ENCODE measurements at regions not wholly inside any gene's neighbourhood (a gene's known extent, or its start where the extent isn't known, plus 50 kb on each side); places are given as distances from the start of the nearest gene placed in this dataset.

GRCh38 chr3:150098621-150099020, 127.9 kb upstream of the PFN2 start:
- Mint-ChIP-seq H3K4me3 (no peak overlapping the region), H3K9me3 (peaks cover 5% of the 10 kb centered on the region), H3K4me1 (peaks cover 18% of the 10 kb centered on the region), H3K27ac (no peak overlapping the region), H3K36me3 (peaks cover 1% of the 10 kb centered on the region), H3K27me3 (peaks cover 28% of the 10 kb centered on the region)
- DNase-seq, result no peak

GRCh38 chr3:150097588-150097890, 126.8 kb upstream of the PFN2 start:
- Mint-ChIP-seq H3K4me3 (no peak overlapping the region), H3K4me1 (peaks cover 16% of the 10 kb centered on the region), H3K36me3 (peaks cover 1% of the 10 kb centered on the region), H3K9me3 (peaks cover 3% of the 10 kb centered on the region), H3K27ac (no peak overlapping the region), H3K27me3 (peaks cover 22% of the 10 kb centered on the region)
- DNase-seq, result no peak

GRCh38 chr3:150096700-150097587, 126.2 kb upstream of the PFN2 start:
- peaks cover 22% of the 10 kb centered on the region for H3K27me3 Mint-ChIP-seq
- H3K27ac Mint-ChIP-seq, result no peak overlapping the region
- H3K4me1 Mint-ChIP-seq, result peaks cover 16% of the 10 kb centered on the region
- peaks cover 2% of the 10 kb centered on the region for H3K9me3 Mint-ChIP-seq
- DNase-seq, result no peak
- peaks cover 1% of the 10 kb centered on the region for H3K36me3 Mint-ChIP-seq
- no peak overlapping the region for H3K4me3 Mint-ChIP-seq

- DNase-seq, result no peak
- Mint-ChIP-seq H3K4me3 (no peak overlapping the region), H3K4me1 (peaks cover 16% of the 10 kb centered on the region), H3K9me3 (no peaks in the 10 kb centered on the region), H3K36me3 (no peaks in the 10 kb centered on the region), H3K27ac (no peak overlapping the region), H3K27me3 (peaks cover 9% of the 10 kb centered on the region)
These were observed 123.6 kb upstream of the PFN2 start for GRCh38 chr3:150094150-150094933.

- Mint-ChIP-seq H3K4me3 (no peak overlapping the region), H3K4me1 (peaks cover 3% of the 10 kb centered on the region), H3K36me3 (no peaks in the 10 kb centered on the region), H3K27ac (no peak overlapping the region), H3K27me3 (peaks cover 24% of the 10 kb centered on the region), H3K9me3 (no peaks in the 10 kb centered on the region)
- DNase-seq, result no peak
These were observed 120.9 kb upstream of the PFN2 start for GRCh38 chr3:150091626-150092025.

GRCh38 chr3:150090877-150091276, 120.2 kb upstream of the PFN2 start:
- DNase-seq, result no peak
- no peaks in the 10 kb centered on the region for H3K36me3 Mint-ChIP-seq
- no peaks in the 10 kb centered on the region for H3K4me1 Mint-ChIP-seq
- H3K4me3 Mint-ChIP-seq, result no peak overlapping the region
- H3K27ac Mint-ChIP-seq, result no peak overlapping the region
- no peaks in the 10 kb centered on the region for H3K9me3 Mint-ChIP-seq
- H3K27me3 Mint-ChIP-seq, result peaks cover 24% of the 10 kb centered on the region

GRCh38 chr3:150090006-150090405, 119.3 kb upstream of the PFN2 start:
- Mint-ChIP-seq H3K9me3 (no peaks in the 10 kb centered on the region), H3K36me3 (no peaks in the 10 kb centered on the region), H3K4me1 (no peaks in the 10 kb centered on the region), H3K27ac (no peak overlapping the region), H3K27me3 (peaks cover 24% of the 10 kb centered on the region), H3K4me3 (no peak overlapping the region)
- DNase-seq, result no peak

- H3K4me1 Mint-ChIP-seq, result no peaks in the 10 kb centered on the region
- H3K9me3 Mint-ChIP-seq, result no peaks in the 10 kb centered on the region
- DNase-seq, result no peak
- H3K27ac Mint-ChIP-seq, result no peak overlapping the region
- peaks cover 29% of the 10 kb centered on the region for H3K27me3 Mint-ChIP-seq
- no peak overlapping the region for H3K4me3 Mint-ChIP-seq
- no peaks in the 10 kb centered on the region for H3K36me3 Mint-ChIP-seq
These were observed 113.4 kb upstream of the PFN2 start for GRCh38 chr3:150084128-150084527.

- Mint-ChIP-seq H3K4me3 (no peak overlapping the region), H3K4me1 (no peaks in the 10 kb centered on the region)
These were observed 113.0 kb upstream of the PFN2 start for GRCh38 chr3:150083655-150084042.

GRCh38 chr3:150082898-150083654, 112.4 kb upstream of the PFN2 start:
- H3K36me3 Mint-ChIP-seq, result no peaks in the 10 kb centered on the region
- DNase-seq, result no peak
- no peaks in the 10 kb centered on the region for H3K4me1 Mint-ChIP-seq
- H3K4me3 Mint-ChIP-seq, result no peak overlapping the region
- no peaks in the 10 kb centered on the region for H3K9me3 Mint-ChIP-seq
- H3K27me3 Mint-ChIP-seq, result peaks cover 20% of the 10 kb centered on the region
- no peak overlapping the region for H3K27ac Mint-ChIP-seq

More at GRCh38 chr3:150083655-150084042, 113.0 kb upstream of the PFN2 start:
- DNase-seq, result no peak
- Mint-ChIP-seq H3K36me3 (no peaks in the 10 kb centered on the region), H3K27ac (no peak overlapping the region), H3K9me3 (no peaks in the 10 kb centered on the region), H3K27me3 (peaks cover 25% of the 10 kb centered on the region)

- peaks cover 6% of the 10 kb centered on the region for H3K9me3 Mint-ChIP-seq
- no peak overlapping the region for H3K27ac Mint-ChIP-seq
- peaks cover 6% of the 10 kb centered on the region for H3K4me1 Mint-ChIP-seq
These were observed 110.4 kb upstream of the PFN2 start for GRCh38 chr3:150081084-150081483.

GRCh38 chr3:150080058-150080730, 109.5 kb upstream of the PFN2 start:
- Mint-ChIP-seq H3K27me3 (peaks cover 14% of the 10 kb centered on the region), H3K9me3 (peaks cover 8% of the 10 kb centered on the region), H3K4me1 (peaks cover 6% of the 10 kb centered on the region), H3K4me3 (no peak overlapping the region), H3K36me3 (no peaks in the 10 kb centered on the region), H3K27ac (no peak overlapping the region)
- no peak for DNase-seq

More at GRCh38 chr3:150081084-150081483, 110.4 kb upstream of the PFN2 start:
- Mint-ChIP-seq H3K36me3 (no peaks in the 10 kb centered on the region), H3K4me3 (no peak overlapping the region), H3K27me3 (peaks cover 14% of the 10 kb centered on the region)
- DNase-seq, result no peak

- Mint-ChIP-seq H3K4me3 (no peak overlapping the region), H3K27ac (no peak overlapping the region), H3K36me3 (no peaks in the 10 kb centered on the region), H3K4me1 (peaks cover 6% of the 10 kb centered on the region), H3K27me3 (peaks cover 7% of the 10 kb centered on the region), H3K9me3 (peaks cover 8% of the 10 kb centered on the region)
- DNase-seq, result no peak
These were observed 108.5 kb upstream of the PFN2 start for GRCh38 chr3:150079029-150079739.

GRCh38 chr3:150077581-150078247, 107.0 kb upstream of the PFN2 start:
- H3K4me1 Mint-ChIP-seq, result peaks cover 6% of the 10 kb centered on the region
- H3K9me3 Mint-ChIP-seq, result peaks cover 8% of the 10 kb centered on the region
- no peak for DNase-seq
- no peaks in the 10 kb centered on the region for H3K36me3 Mint-ChIP-seq
- H3K27me3 Mint-ChIP-seq, result peaks cover 13% of the 10 kb centered on the region
- no peak overlapping the region for H3K27ac Mint-ChIP-seq
- H3K4me3 Mint-ChIP-seq, result no peak overlapping the region
